ENCODE measurements at regions not wholly inside any gene's neighbourhood (a gene's known extent, or its start where the extent isn't known, plus 50 kb on each side); places are given as distances from the start of the nearest gene placed in this dataset.

DNA sequence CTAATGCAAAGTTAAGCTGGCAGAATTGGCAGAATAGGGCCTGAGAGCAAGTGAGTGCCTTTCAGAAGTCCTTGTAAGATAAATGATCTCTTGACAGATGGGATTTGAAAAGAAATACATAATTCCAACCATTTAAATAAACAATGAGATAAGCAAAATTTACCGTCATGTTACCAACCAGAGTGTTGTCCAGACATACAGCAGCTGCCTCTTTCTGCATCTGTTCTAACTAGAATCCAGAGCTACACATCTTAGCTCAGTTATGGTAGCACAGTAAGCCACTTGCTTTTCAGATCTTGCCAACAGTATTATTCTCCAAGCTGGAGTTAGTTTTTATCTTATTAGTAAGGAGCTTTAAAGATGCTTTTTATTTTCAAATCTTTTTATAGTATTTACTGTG is 179.6 kb downstream of the BARD1 start:
- POLR2A ChIA-PET, result no interaction called here

More for the DNA sequence above, 179.6 kb downstream of the BARD1 start:
- no peak overlapping the region for H3K27ac ChIP-seq
- CTCF ChIA-PET, result interaction anchor here (0.9 to 1.3 kb wide), 2 partner anchors 10 to 15 kb away, joined by 3 read pairs; no protein-coding TSS in a partner anchor
- H3K4me1 ChIP-seq, result no peaks in the 10 kb centered on the region
- no peak for FAIRE-seq
- TF ChIP-seq ZC3H11A (IDR thresholded peaks at IDR 0.05) (no peak), ZFP36 (IDR thresholded peaks at IDR 0.05; ENCODE audit: borderline replicate concordance, partially characterized antibody) (no peak), GATA3 (IDR thresholded peaks at IDR 0.05; ENCODE audit: borderline replicate concordance) (no peak), CHD2 (IDR thresholded peaks at IDR 0.05; ENCODE audit: low read length, partially characterized antibody) (no peak), RCOR1 (IDR thresholded peaks at IDR 0.05; ENCODE audit: low read depth, low read length) (no peak), ZNF302 (CRISPR knock-in tag; IDR thresholded peaks at IDR 0.05) (no peak)
- TF ChIP-seq, protein P1, sequence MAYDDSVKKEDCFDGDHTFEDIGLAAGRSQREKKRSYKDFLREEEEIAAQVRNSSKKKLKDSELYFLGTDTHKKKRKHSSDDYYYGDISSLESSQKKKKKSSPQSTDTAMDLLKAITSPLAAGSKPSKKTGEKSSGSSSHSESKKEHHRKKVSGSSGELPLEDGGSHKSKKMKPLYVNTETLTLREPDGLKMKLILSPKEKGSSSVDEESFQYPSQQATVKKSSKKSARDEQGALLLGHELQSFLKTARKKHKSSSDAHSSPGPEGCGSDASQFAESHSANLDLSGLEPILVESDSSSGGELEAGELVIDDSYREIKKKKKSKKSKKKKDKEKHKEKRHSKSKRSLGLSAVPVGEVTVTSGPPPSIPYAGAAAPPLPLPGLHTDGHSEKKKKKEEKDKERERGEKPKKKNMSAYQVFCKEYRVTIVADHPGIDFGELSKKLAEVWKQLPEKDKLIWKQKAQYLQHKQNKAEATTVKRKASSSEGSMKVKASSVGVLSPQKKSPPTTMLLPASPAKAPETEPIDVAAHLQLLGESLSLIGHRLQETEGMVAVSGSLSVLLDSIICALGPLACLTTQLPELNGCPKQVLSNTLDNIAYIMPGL (CRISPR knock-in tag; IDR thresholded peaks at IDR 0.05; ENCODE audit: borderline replicate concordance), result no peak
- no peaks in the 10 kb centered on the region for H3K9me3 ChIP-seq
- H3K4me2 ChIP-seq, result no peak overlapping the region
- ATAC-seq, result no peak
- H3K4me3 ChIP-seq, result no peak overlapping the region
- no peak for DNase-seq (ENCODE audit: low read depth in 1 of 2, low spot score in 1 of 2)
- 81% methylated on average over 1 of the region's 1 CpG for WGBS (ENCODE audit: missing lambda C conversion rate)

Measured in A549 (cell line).